ENCODE measurements at regions not wholly inside any gene's neighbourhood (a gene's known extent, or its start where the extent isn't known, plus 50 kb on each side); places are given as distances from the start of the nearest gene placed in this dataset.

DNA sequence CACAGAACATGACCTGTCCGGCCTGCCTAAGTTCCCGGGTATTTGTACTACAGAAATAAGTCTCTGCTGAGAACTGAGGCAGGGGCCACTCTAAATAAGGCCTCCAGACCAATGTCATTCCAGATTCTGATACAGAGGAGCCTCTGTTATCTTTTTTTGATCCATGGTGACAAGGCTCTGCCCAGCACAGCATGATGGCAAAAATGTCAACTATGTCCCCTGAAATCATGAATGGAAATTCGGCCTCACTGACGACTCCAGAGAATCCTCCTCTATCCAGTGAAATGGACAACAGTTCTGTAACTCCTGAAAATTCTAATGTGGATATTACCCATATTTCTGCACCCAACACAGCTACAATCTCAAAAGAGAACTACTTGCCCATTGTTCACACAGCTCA is 335.0 kb downstream of the DNAH5 start:
- TF ChIP-seq, protein P1, sequence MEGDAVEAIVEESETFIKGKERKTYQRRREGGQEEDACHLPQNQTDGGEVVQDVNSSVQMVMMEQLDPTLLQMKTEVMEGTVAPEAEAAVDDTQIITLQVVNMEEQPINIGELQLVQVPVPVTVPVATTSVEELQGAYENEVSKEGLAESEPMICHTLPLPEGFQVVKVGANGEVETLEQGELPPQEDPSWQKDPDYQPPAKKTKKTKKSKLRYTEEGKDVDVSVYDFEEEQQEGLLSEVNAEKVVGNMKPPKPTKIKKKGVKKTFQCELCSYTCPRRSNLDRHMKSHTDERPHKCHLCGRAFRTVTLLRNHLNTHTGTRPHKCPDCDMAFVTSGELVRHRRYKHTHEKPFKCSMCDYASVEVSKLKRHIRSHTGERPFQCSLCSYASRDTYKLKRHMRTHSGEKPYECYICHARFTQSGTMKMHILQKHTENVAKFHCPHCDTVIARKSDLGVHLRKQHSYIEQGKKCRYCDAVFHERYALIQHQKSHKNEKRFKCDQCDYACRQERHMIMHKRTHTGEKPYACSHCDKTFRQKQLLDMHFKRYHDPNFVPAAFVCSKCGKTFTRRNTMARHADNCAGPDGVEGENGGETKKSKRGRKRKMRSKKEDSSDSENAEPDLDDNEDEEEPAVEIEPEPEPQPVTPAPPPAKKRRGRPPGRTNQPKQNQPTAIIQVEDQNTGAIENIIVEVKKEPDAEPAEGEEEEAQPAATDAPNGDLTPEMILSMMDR (IDR thresholded peaks at IDR 0.05): no peak
- TF ChIP-seq, protein P2, sequence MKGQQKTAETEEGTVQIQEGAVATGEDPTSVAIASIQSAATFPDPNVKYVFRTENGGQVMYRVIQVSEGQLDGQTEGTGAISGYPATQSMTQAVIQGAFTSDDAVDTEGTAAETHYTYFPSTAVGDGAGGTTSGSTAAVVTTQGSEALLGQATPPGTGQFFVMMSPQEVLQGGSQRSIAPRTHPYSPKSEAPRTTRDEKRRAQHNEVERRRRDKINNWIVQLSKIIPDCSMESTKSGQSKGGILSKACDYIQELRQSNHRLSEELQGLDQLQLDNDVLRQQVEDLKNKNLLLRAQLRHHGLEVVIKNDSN (CRISPR knock-in tag; IDR thresholded peaks at IDR 0.05): no peak
- TF ChIP-seq NR3C1 (CRISPR knock-in tag; conservative IDR thresholded peaks at IDR 0.05; ENCODE audit: low read depth) (no peak), TEAD1 (CRISPR knock-in tag; IDR thresholded peaks at IDR 0.05) (no peak), SMAD3 (CRISPR knock-in tag; IDR thresholded peaks at IDR 0.05; ENCODE audit: borderline replicate concordance) (no peak), NR2C2 (CRISPR knock-in tag; IDR thresholded peaks at IDR 0.05) (no peak), SP1 (CRISPR knock-in tag; conservative IDR thresholded peaks at IDR 0.05) (no peak), ETV6 (CRISPR knock-in tag; IDR thresholded peaks at IDR 0.05) (no peak)
- TF ChIP-seq, protein P3, sequence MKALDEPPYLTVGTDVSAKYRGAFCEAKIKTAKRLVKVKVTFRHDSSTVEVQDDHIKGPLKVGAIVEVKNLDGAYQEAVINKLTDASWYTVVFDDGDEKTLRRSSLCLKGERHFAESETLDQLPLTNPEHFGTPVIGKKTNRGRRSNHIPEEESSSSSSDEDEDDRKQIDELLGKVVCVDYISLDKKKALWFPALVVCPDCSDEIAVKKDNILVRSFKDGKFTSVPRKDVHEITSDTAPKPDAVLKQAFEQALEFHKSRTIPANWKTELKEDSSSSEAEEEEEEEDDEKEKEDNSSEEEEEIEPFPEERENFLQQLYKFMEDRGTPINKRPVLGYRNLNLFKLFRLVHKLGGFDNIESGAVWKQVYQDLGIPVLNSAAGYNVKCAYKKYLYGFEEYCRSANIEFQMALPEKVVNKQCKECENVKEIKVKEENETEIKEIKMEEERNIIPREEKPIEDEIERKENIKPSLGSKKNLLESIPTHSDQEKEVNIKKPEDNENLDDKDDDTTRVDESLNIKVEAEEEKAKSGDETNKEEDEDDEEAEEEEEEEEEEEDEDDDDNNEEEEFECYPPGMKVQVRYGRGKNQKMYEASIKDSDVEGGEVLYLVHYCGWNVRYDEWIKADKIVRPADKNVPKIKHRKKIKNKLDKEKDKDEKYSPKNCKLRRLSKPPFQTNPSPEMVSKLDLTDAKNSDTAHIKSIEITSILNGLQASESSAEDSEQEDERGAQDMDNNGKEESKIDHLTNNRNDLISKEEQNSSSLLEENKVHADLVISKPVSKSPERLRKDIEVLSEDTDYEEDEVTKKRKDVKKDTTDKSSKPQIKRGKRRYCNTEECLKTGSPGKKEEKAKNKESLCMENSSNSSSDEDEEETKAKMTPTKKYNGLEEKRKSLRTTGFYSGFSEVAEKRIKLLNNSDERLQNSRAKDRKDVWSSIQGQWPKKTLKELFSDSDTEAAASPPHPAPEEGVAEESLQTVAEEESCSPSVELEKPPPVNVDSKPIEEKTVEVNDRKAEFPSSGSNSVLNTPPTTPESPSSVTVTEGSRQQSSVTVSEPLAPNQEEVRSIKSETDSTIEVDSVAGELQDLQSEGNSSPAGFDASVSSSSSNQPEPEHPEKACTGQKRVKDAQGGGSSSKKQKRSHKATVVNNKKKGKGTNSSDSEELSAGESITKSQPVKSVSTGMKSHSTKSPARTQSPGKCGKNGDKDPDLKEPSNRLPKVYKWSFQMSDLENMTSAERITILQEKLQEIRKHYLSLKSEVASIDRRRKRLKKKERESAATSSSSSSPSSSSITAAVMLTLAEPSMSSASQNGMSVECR (CRISPR knock-in tag; IDR thresholded peaks at IDR 0.05; ENCODE audit: borderline replicate concordance): no peak
- TF ChIP-seq, protein P4, sequence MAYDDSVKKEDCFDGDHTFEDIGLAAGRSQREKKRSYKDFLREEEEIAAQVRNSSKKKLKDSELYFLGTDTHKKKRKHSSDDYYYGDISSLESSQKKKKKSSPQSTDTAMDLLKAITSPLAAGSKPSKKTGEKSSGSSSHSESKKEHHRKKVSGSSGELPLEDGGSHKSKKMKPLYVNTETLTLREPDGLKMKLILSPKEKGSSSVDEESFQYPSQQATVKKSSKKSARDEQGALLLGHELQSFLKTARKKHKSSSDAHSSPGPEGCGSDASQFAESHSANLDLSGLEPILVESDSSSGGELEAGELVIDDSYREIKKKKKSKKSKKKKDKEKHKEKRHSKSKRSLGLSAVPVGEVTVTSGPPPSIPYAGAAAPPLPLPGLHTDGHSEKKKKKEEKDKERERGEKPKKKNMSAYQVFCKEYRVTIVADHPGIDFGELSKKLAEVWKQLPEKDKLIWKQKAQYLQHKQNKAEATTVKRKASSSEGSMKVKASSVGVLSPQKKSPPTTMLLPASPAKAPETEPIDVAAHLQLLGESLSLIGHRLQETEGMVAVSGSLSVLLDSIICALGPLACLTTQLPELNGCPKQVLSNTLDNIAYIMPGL (CRISPR knock-in tag; IDR thresholded peaks at IDR 0.05): no peak
- TF ChIP-seq, protein P5, sequence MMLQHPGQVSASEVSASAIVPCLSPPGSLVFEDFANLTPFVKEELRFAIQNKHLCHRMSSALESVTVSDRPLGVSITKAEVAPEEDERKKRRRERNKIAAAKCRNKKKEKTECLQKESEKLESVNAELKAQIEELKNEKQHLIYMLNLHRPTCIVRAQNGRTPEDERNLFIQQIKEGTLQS (CRISPR knock-in tag; conservative IDR thresholded peaks at IDR 0.05): no peak
- TF ChIP-seq, protein P6, sequence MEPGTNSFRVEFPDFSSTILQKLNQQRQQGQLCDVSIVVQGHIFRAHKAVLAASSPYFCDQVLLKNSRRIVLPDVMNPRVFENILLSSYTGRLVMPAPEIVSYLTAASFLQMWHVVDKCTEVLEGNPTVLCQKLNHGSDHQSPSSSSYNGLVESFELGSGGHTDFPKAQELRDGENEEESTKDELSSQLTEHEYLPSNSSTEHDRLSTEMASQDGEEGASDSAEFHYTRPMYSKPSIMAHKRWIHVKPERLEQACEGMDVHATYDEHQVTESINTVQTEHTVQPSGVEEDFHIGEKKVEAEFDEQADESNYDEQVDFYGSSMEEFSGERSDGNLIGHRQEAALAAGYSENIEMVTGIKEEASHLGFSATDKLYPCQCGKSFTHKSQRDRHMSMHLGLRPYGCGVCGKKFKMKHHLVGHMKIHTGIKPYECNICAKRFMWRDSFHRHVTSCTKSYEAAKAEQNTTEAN (CRISPR knock-in tag; IDR thresholded peaks at IDR 0.05): no peak
- TF ChIP-seq, protein P7, sequence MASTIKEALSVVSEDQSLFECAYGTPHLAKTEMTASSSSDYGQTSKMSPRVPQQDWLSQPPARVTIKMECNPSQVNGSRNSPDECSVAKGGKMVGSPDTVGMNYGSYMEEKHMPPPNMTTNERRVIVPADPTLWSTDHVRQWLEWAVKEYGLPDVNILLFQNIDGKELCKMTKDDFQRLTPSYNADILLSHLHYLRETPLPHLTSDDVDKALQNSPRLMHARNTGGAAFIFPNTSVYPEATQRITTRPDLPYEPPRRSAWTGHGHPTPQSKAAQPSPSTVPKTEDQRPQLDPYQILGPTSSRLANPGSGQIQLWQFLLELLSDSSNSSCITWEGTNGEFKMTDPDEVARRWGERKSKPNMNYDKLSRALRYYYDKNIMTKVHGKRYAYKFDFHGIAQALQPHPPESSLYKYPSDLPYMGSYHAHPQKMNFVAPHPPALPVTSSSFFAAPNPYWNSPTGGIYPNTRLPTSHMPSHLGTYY (CRISPR knock-in tag; IDR thresholded peaks at IDR 0.05): no peak

Data from WTC11 (cell line).